HCT116 (cell line): ENCODE measurements at regions not wholly inside any gene's neighbourhood (a gene's known extent, or its start where the extent isn't known, plus 50 kb on each side); places are given as distances from the start of the nearest gene placed in this dataset.

ENCODE experiments used
- ATAC-seq: fragments of 200-7000 bp; cut with Tn5 transposase; 2 replicates; pipeline ENCODE4 v1.9.1; 2020; ENCODE audit warnings: mild to moderate bottlenecking, moderate library complexity
- BruUV-seq: library from RNA; stranded (reverse); fragments of 400-500 nt; replicated peaks from 2 replicates; lab custom pipeline; 2021; lab: Mats Ljungman, UMichigan
- CTCF ChIA-PET: fragments of 300-600 bp; sonication (Branson Sonifier 250); formaldehyde crosslinking; loops from one replicate; lab custom pipeline; 2021; ENCODE audit warnings: antibody characterized with exemption; lab: Charles Lee
- POLR2A ChIA-PET: fragments of 300-600, 350-600 bp; sonication (Branson Sonifier 250); formaldehyde crosslinking; loops from one replicate; lab custom pipeline; 2021; ENCODE audit warnings: antibody characterized with exemption; lab: Charles Lee
- RAD21 ChIA-PET, 2 experiments: fragments of 300-600 bp; sonication (Branson Sonifier 250); formaldehyde crosslinking; loops; one replicate each; lab custom pipeline; 2023; ENCODE audit warnings: low total read pairs in 2 of 2; ENCODE audit not compliant: uncharacterized antibody in 2 of 2, unreplicated experiment in 2 of 2, low non-redundant PET in 1 of 2; lab: Charles Lee
- DNase-seq: peaks from one replicate; pipeline ENCODE4 v3.0.0-alpha.2; 2010; ENCODE audit warnings: low read depth, low spot score
- H2AFZ ChIP-seq: fragments of 200-600 bp; shearing (Covaris generic), sonication (generic); 2 replicates; pipeline ENCODE4 v1.6.1; 2017; ENCODE audit warnings: low read depth, mixed run types, mixed read lengths, antibody characterized with exemption, low read length; ENCODE audit not compliant: poor library complexity, severe bottlenecking
- H3K27ac ChIP-seq: 2 replicates; pipeline ENCODE4 v1.5.1; 2012; ENCODE audit warnings: low read depth, low read length
- H3K27me3 ChIP-seq: fragments of 200-600 bp; sonication (generic); 2 replicates; pipeline ENCODE4 v1.6.1; 2016; ENCODE audit warnings: mixed run types, low read length, mixed read lengths; ENCODE audit not compliant: insufficient read depth
- H3K36me3 ChIP-seq, 2 experiments: fragments of 200-500 bp in 1 of 2; fragments of 200-600 bp in 1 of 2; sonication (Bioruptor generic) in 1 of 2; sonication (generic) in 1 of 2; 2 replicates each; pipeline versions ENCODE4 v1.5.1 to v1.6.1; 2014 to 2016; ENCODE audit warnings: low read length in 2 of 2, inconsistent platforms in 1 of 2, mixed read lengths in 1 of 2, mixed run types in 1 of 2; ENCODE audit not compliant: insufficient read depth in 2 of 2, control insufficient read depth in 1 of 2
- H3K4me1 ChIP-seq, 2 experiments: fragments of 200-600 bp in 1 of 2; sonication (generic) in 1 of 2; 2 replicates each; pipeline versions ENCODE4 v1.5.1 to v1.6.1; 2012 to 2017; ENCODE audit warnings: low read length in 2 of 2, inconsistent platforms in 1 of 2, mild to moderate bottlenecking in 1 of 2, mixed read lengths in 1 of 2, mixed run types in 1 of 2, moderate library complexity in 1 of 2; ENCODE audit not compliant: insufficient read depth in 2 of 2, control insufficient read depth in 1 of 2
- H3K4me2 ChIP-seq: fragments of 200-600 bp; sonication (generic); 2 replicates; pipeline ENCODE4 v1.6.1; 2017; ENCODE audit warnings: mixed run types, low read length, mixed read lengths
- H3K4me3 ChIP-seq, 2 experiments: fragments of 200-600 bp in 1 of 2; sonication (generic) in 1 of 2; replicated peaks in 1 of 2; 2 replicates each; pipeline ENCODE4 v1.5.1; 2011 to 2016; ENCODE audit warnings: low read length in 2 of 2, control low read depth in 1 of 2, low read depth in 1 of 2, mild to moderate bottlenecking in 1 of 2, mixed read lengths in 1 of 2, mixed run types in 1 of 2
- H3K79me2 ChIP-seq: fragments of 200-600 bp; sonication (generic); 2 replicates; pipeline ENCODE4 v1.6.1; 2017; ENCODE audit warnings: mild to moderate bottlenecking, mixed run types, low read length, moderate library complexity, mixed read lengths; ENCODE audit not compliant: insufficient read depth
- H3K9ac ChIP-seq: fragments of 200-600 bp; sonication (generic); 2 replicates; pipeline ENCODE4 v1.6.1; 2016; ENCODE audit warnings: low read length, mixed read lengths
- H3K9me2 ChIP-seq: fragments of 200-600 bp; sonication (generic), shearing (Covaris generic); 2 replicates; pipeline ENCODE4 v1.6.1; 2017; ENCODE audit warnings: mixed run types, mild to moderate bottlenecking, moderate library complexity; ENCODE audit not compliant: insufficient read depth
- H3K9me3 ChIP-seq, 2 experiments: fragments of 200-500 bp in 1 of 2; fragments of 200-600 bp in 1 of 2; sonication (Bioruptor generic) in 1 of 2; sonication (generic) in 1 of 2; 2 replicates each; pipeline ENCODE4 v1.6.1; 2014 to 2017; ENCODE audit warnings: low read length in 2 of 2, mixed read lengths in 2 of 2, inconsistent platforms in 1 of 2, low read depth in 1 of 2, mild to moderate bottlenecking in 1 of 2, mixed run types in 1 of 2, moderate library complexity in 1 of 2; ENCODE audit not compliant: control insufficient read depth in 1 of 2, insufficient read depth in 1 of 2
- H4K20me1 ChIP-seq: fragments of 200-600 bp; sonication (generic), shearing (Covaris generic); 2 replicates; pipeline ENCODE4 v1.6.1; 2017; ENCODE audit warnings: mixed run types, mild to moderate bottlenecking, moderate library complexity; ENCODE audit not compliant: insufficient read depth
- CEBPB ChIP-seq: IDR thresholded peaks from 2 replicates; pipeline ENCODE4 v1.6.1; 2012; ENCODE audit warnings: low read depth
- EGR1 ChIP-seq: IDR thresholded peaks from 2 replicates; pipeline ENCODE4 v1.6.1; 2012; ENCODE audit warnings: low read depth
- ELF1 ChIP-seq: IDR thresholded peaks from 2 replicates; pipeline ENCODE4 v1.6.1; 2012; ENCODE audit warnings: low read depth, borderline replicate concordance
- EZH2 ChIP-seq: fragments of 200-600 bp; sonication (generic); IDR thresholded peaks from 2 replicates; pipeline ENCODE4 v1.6.1; 2017; ENCODE audit warnings: antibody characterized with exemption, mixed run types
- EZH2phosphoT487 ChIP-seq: fragments of 200-600 bp; IDR thresholded peaks from 2 replicates; pipeline ENCODE4 v1.6.1; 2018; ENCODE audit warnings: antibody characterized with exemption, borderline replicate concordance
- FOSL1 ChIP-seq: IDR thresholded peaks from 2 replicates; pipeline ENCODE4 v1.6.1; 2012; ENCODE audit warnings: low read depth
- POLR2A ChIP-seq: IDR thresholded peaks from 2 replicates; pipeline ENCODE4 v1.7.0; 2011; ENCODE audit warnings: borderline replicate concordance; ENCODE audit not compliant: insufficient read depth, insufficient read length; ENCODE audit errors: extremely low read depth
- POLR2AphosphoS5 ChIP-seq: IDR thresholded peaks from 2 replicates; pipeline ENCODE4 v1.6.1; 2011; ENCODE audit warnings: mild to moderate bottlenecking, low read depth, low read length, moderate library complexity
- SIN3A ChIP-seq: IDR thresholded peaks from 2 replicates; pipeline ENCODE4 v1.6.1; 2012; ENCODE audit warnings: low read depth
- SP1 ChIP-seq: IDR thresholded peaks from 2 replicates; pipeline ENCODE4 v1.6.1; 2012; ENCODE audit warnings: low read depth
- TCF7L2 ChIP-seq: IDR thresholded peaks from 2 replicates; pipeline ENCODE4 v1.7.0; 2011; ENCODE audit warnings: borderline replicate concordance, inconsistent platforms; ENCODE audit not compliant: insufficient read depth, insufficient read length; ENCODE audit errors: extremely low read depth
- YY1 ChIP-seq: IDR thresholded peaks from 2 replicates; pipeline ENCODE4 v1.6.1; 2011; ENCODE audit warnings: low read length, low read depth, moderate library complexity, mild to moderate bottlenecking; ENCODE audit not compliant: insufficient replicate concordance; ENCODE audit errors: extremely low read depth
- ZBTB33 ChIP-seq: IDR thresholded peaks from 2 replicates; pipeline ENCODE4 v1.6.1; 2011; ENCODE audit warnings: mild to moderate bottlenecking, low read length, moderate library complexity; ENCODE audit not compliant: insufficient replicate concordance; ENCODE audit errors: extremely low read depth
- ZFX ChIP-seq: fragments of 450-650 bp; IDR thresholded peaks from 2 replicates; pipeline ENCODE4 v1.6.1; 2017
- ZNF274 ChIP-seq: fragments of 200-500 bp; sonication (Bioruptor generic); IDR thresholded peaks from 2 replicates; pipeline ENCODE4 v1.6.1; 2014; ENCODE audit warnings: mild to moderate bottlenecking, low read depth, low read length, inconsistent platforms
- intact Hi-C: fragments of 100-400 bp; cut with micrococcal nuclease; formaldehyde crosslinking; loops from 2 replicates; pipeline ENCODE4 v1.10.0; 2022
- TF ChIP-seq, protein P1 (sequence below), 3 experiments: fragments of 200-600 bp in 1 of 3; sonication (generic) in 1 of 3; IDR thresholded peaks in 2 of 3; conservative IDR thresholded peaks in 1 of 3; 2 replicates each; pipeline ENCODE4 v1.5.1; 2012 to 2017; ENCODE audit warnings: low read depth in 2 of 3, low read length in 2 of 3, antibody characterized with exemption in 1 of 3, borderline replicate concordance in 1 of 3, control low read depth in 1 of 3, mild to moderate bottlenecking in 1 of 3, mixed read lengths in 1 of 3, mixed run types in 1 of 3, moderate library complexity in 1 of 3; ENCODE audit not compliant: insufficient read depth in 1 of 3

GRCh38 chr12:74959657-74960056 lies 250.0 kb downstream of the KCNC2 start:
- H2AFZ ChIP-seq = no peak overlapping the region
- ATAC-seq (no peak), DNase-seq (no peak)
- TF ChIP-seq POLR2A = no peak
- TF ChIP-seq YY1 = no peak
- no peak for TF ChIP-seq EZH2
- no peak for TF ChIP-seq CEBPB
- TF ChIP-seq POLR2AphosphoS5 = no peak
- TF ChIP-seq EZH2phosphoT487 = no peak
- TF ChIP-seq FOSL1 = no peak
- TF ChIP-seq TCF7L2 = no peak
- no peak for TF ChIP-seq ELF1
- TF ChIP-seq SP1 = no peak
- TF ChIP-seq EGR1 = no peak
- TF ChIP-seq ZFX = no peak
- TF ChIP-seq, protein P1, sequence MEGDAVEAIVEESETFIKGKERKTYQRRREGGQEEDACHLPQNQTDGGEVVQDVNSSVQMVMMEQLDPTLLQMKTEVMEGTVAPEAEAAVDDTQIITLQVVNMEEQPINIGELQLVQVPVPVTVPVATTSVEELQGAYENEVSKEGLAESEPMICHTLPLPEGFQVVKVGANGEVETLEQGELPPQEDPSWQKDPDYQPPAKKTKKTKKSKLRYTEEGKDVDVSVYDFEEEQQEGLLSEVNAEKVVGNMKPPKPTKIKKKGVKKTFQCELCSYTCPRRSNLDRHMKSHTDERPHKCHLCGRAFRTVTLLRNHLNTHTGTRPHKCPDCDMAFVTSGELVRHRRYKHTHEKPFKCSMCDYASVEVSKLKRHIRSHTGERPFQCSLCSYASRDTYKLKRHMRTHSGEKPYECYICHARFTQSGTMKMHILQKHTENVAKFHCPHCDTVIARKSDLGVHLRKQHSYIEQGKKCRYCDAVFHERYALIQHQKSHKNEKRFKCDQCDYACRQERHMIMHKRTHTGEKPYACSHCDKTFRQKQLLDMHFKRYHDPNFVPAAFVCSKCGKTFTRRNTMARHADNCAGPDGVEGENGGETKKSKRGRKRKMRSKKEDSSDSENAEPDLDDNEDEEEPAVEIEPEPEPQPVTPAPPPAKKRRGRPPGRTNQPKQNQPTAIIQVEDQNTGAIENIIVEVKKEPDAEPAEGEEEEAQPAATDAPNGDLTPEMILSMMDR (IDR thresholded peaks at IDR 0.05 in 2 of 3, conservative IDR thresholded peaks at IDR 0.05 in 1 of 3; ENCODE audit: borderline replicate concordance in 1 of 3, insufficient read depth in 1 of 3, low read depth in 2 of 3, low read length in 2 of 3) = no peak
- TF ChIP-seq ZNF274 = no peak
- no peak for TF ChIP-seq ZBTB33
- TF ChIP-seq SIN3A = no peak
- H3K4me1 ChIP-seq = no peaks in the 10 kb centered on the region
- no peak overlapping the region for H3K4me2 ChIP-seq
- H3K9ac ChIP-seq = no peak overlapping the region
- no peak overlapping the region for H3K27ac ChIP-seq
- ChIA-PET POLR2A (no interaction called here), CTCF (no interaction called here), RAD21 (no interaction called here)
- no peaks in the 10 kb centered on the region for H3K9me2 ChIP-seq
- H3K4me3 ChIP-seq = no peak overlapping the region
- H3K79me2 ChIP-seq = no peaks in the 10 kb centered on the region
- no peaks in the 10 kb centered on the region for H4K20me1 ChIP-seq
- intact Hi-C loops = no loop called here
- no peaks in the 10 kb centered on the region; a peak in 1 of 4 replicates for H3K9me3 ChIP-seq
- no peaks in the 10 kb centered on the region for H3K36me3 ChIP-seq
- BruUV-seq = no TSS peak
- H3K27me3 ChIP-seq = no peaks in the 10 kb centered on the region
